GM18508 (cell line): ENCODE measurements at regions not wholly inside any gene's neighbourhood (a gene's known extent, or its start where the extent isn't known, plus 50 kb on each side); places are given as distances from the start of the nearest gene placed in this dataset.
"Not testable (repeated sequence)": the region's sequence is repeated elsewhere in the genome, so short reads cannot be mapped to it uniquely, and the experiment has no call there.

Experiments used
- ATAC-seq: cut with Tn5 transposase; IDR thresholded peaks from one replicate; pipeline ENCODE4 v1.9.1; 2021; ENCODE audit warnings: moderate number of reproducible peaks; ENCODE audit not compliant: insufficient read depth, unreplicated experiment

DNA sequence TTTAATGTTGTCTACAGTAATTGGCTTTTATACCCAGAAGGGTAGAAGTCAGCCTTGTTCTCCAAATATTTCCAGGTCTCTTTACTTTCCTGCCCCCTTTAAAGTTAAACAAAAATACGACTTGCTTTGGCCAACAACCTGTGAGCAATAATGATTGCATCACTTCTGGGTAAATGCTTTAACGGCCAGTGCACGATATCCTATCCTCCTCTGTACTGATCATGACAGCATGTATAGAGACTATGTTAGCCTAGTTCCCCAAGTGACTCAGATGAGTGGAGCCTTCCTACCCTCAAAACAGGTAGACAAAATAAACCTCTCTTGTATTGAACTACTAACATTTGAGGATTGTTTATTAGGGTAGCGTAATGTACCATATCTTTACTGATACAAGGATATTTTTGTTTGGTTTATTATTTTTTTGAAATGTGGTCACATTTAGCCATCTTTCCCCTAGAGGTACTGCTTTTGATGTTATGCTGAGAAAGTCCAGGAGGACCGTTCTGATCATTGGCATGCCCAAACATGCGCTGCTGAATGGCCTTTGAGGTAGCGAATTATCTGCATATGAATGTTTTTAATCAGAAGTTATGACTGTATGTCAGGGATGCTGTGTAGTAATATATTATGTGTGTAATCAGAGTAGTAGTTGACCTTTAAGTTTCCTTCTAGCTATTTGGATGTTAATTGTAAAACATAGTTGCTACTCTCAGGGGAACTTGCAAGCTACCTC is 262.6 kb upstream of the DCC start:
- no peak for ATAC-seq

DNA sequence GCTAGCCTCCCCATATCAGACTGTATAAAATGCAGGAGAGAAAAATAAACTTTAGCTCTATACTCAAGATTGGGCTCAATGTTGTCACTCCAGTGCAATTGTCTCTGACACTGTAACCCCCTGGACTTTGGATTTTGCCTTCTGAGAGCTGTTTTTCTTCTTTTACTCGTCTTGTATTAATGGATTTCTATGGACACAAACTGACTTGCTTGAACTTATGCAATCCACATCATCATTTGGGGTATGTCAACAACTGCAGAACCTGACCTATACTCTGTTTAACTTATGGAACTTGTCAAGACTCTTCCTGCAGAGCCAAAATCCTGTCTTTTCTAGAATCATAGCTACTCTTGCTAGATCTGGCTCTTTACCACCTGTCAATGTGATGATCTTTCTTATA is 257.8 kb upstream of the DCC start:
- ATAC-seq, result no peak

- no peak for ATAC-seq
These were observed 252.9 kb upstream of the DCC start for GRCh38 chr18:52087140-52087539.

DNA sequence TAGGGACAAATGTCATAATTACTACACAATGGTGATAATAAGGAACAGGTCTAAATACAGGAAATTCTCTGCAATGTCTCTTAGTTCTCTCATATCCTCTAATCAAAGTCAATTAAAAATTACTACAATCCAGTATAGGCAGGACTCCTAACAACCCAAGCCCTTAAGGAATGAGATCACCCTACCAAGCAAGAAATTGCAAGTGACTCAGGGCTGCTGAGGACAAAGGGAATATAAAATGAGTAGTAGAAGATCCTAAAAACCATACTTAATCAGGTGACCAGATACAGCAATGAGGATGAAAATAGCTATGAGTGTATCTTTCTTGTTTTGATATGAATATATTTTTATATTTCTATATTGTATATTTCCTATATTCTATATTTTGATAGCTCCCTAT is 250.0 kb upstream of the DCC start:
- no peak for ATAC-seq

- no peak for ATAC-seq
These were observed 246.8 kb upstream of the DCC start for GRCh38 chr18:52093171-52093570.

GRCh38 chr18:52118684-52119083 is 221.3 kb upstream of the DCC start:
- ATAC-seq, result no peak

DNA sequence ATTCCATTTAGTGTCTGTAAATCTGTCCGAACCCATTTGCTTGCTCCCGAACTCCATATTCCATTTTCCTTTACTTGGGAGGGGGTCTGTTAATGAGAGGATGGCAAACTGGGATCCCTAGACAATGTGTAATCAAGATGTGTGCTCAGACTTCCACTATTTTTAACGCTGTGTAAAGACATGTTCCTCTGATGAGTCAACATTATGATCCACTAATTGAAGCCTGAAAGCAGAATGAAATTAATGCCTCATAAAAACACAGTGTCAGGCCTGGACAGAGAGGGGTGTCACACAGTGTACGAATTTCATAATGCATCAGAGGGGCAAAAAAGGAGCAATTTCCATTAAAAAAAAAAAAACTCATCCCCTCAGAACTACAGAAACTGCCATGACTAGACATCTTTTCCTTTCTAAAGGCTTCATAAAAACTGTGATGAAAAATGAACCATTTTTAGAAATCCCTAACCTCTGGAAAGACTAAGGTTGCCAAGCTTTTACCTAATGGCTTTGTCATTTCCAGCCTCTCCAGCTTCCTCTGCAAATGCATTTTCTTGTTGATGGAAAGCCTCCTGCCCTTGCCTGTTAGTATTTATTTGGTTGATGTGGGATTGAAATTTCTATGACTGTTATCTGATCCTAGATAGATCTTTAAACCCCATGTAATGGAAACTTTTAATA is 209.2 kb upstream of the DCC start:
- ATAC-seq, result no peak

- ATAC-seq, result no peak
These were observed 208.2 kb upstream of the DCC start for GRCh38 chr18:52131845-52132244.

DNA sequence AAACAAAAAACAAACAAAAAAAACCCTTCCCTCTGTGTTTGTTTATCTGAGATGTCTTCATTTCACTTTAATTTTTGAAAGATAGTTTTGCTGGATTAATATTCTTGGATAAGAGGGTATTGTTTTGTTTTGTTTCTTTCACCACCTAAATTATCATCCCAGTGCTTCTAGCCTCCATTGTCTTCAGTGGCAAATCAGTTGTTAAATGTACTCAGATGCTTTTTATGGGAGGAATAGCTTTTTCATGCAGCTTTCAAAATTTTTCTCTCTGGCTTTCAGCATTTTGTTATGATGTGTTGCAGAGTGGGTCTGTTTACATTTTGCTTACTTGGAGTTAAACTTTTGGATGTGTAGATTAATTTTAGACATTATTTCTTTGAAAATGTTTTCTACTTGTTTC is 203.5 kb upstream of the DCC start:
- no peak for ATAC-seq

DNA sequence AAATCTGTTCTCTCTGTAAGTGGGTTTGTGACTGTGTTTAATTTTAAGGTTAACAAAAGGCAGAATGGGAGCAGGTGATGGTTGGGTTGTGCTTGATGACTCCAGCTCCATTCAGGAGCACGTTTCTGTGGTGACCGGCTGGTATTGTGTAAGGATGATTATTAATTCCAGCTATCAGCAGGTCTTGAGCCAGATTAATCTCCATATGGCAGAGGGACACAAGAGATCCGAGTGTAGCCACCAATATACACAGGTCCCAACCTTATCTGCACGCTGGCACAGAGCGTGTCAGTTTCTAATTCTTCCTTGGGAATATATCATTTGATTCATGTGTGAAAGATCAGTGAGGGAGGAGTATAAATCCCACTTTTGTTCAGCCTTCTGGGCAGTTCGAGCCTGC is 199.0 kb upstream of the DCC start:
- no peak for ATAC-seq

- no peak for ATAC-seq
These were observed 189.9 kb upstream of the DCC start for GRCh38 chr18:52150050-52150449.

GRCh38 chr18:52152036-52152435 is 188.0 kb upstream of the DCC start:
- no peak for ATAC-seq

DNA sequence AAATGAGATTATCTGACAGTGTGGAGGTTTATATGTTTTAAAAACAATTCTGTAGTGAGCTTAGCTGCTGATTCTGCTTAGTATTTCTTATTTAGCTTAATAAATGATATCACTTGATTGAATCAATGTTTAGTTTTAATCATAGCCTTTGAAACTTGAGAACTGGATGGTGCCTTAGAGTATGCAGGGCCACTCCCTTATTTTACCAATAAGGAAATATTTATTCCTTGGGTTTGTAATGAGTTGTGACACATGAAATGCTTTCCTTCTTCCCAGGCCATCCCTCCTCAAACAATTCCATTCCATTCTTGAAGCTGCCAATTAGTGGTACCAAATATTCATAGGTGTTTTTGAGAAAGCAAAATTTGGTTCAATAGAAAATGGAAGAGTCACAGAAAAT is 183.8 kb upstream of the DCC start:
- no peak for ATAC-seq

DNA sequence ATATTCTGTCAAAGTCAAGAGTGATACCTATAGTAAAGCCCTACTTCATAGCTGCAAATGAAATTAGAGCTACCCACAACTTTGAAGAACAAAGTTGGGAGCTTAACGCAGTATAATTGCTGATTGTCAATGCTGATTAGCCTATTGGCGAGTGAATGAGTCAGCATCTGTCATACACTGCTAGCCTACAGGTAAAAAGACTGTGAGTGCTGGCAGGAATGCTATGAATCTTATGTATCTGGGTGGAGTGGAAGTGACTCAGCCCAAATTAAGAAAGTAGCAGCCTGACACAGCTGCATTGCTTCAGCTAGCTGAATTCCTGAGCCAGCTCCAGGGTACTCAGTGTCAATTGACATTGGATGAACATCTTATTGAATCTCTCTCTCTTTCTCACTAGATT is 179.4 kb upstream of the DCC start:
- no peak for ATAC-seq

- ATAC-seq, result no peak
These were observed 176.5 kb upstream of the DCC start for GRCh38 chr18:52163478-52163877.

- ATAC-seq, result not testable (repeated sequence)
These were observed 171.9 kb upstream of the DCC start for GRCh38 chr18:52168131-52168530.

DNA sequence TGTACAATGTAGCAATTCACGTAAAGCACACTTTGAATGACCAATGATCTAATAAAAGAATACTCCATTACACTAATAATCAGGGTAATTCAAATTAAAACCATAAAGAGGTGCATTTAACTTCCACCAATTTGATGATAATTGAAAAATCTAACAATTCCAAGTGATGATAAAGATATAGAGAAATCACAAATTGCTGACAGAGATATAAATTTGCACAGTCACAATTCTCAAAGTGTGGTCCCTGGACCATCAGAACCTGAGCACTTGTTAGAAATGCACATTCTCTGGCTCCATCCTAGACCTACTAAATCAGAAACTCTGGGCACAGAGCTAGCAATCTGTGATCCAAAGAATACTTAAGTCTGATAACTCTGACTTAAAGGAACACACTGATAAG is 165.8 kb upstream of the DCC start:
- no peak for ATAC-seq

- ATAC-seq, result no peak
These were observed 164.6 kb upstream of the DCC start for GRCh38 chr18:52175406-52175805.

GRCh38 chr18:52183107-52183506 is 156.9 kb upstream of the DCC start:
- ATAC-seq, result no peak

DNA sequence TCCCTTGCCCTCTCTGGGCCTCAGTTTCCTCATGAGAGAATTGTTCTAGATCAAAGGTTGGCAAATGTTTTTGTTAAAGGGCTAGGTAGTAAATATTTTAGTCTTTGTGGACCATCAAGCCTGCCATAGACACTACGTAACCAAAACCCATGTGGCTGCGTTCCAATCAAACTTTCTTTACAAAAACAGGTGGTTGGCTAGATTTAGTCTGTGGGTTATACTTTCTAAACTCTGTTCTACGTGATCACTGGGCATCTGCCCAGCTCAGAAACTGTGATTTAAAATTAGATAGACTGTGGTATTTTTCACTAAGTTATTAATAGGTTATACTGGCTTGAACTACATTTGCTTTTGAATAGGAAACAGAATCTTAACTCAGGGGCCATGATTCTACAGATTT is 149.8 kb upstream of the DCC start:
- no peak for ATAC-seq

DNA sequence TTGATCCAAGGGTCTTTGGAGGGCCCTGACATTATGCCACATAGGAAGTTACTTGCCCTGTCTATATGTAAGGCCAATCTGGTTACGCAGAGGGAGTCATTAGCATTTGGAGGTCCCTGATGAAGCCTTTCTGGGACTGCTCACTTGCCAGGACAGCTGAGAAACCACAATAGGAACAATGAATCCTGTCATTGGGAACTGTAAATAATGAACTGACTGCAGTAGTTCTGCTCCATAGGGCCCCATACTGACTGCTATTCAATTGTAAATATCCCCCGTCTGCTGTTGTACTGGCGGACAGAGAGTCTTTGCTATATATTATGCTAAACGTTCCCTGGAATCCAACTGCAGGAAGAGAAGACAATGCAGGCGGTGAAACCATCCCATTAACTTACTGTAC is 149.4 kb upstream of the DCC start:
- no peak for ATAC-seq

DNA sequence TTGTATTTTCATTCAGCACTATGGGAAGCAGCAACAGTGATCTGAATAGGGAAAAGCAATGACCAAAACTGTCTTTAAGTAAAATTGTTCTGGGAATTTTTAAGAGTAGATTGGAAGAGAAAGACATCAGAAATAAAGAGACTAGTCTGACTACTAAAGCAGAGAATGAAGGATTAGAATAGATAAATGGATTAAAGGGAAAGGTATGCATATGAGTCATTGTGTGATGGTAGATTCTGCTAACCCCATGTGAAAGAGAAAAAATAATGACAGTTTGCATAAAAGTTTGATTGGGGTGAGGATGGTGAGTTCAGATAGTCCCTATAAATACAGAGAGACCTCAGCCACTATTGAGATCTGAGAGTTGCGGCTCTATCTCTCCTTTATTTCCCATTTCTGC is 139.6 kb upstream of the DCC start:
- no peak for ATAC-seq
